ENCODE measurements at regions not wholly inside any gene's neighbourhood (a gene's known extent, or its start where the extent isn't known, plus 50 kb on each side); places are given as distances from the start of the nearest gene placed in this dataset.
"Not testable (repeated sequence)": the region's sequence is repeated elsewhere in the genome, so short reads cannot be mapped to it uniquely, and the experiment has no call there.

GRCh38 chr3:88812576-88812975 lies 294.8 kb upstream of the EPHA3 start:
- no peak for DNase-seq

GRCh38 chr3:88816445-88816844 lies 291.0 kb upstream of the EPHA3 start:
- no peak for DNase-seq

- no peak for DNase-seq
Measured at GRCh38 chr3:88824666-88825564, 282.5 kb upstream of the EPHA3 start.

- DNase-seq, result no peak
Measured at GRCh38 chr3:88828466-88828865, 279.0 kb upstream of the EPHA3 start.

GRCh38 chr3:88852606-88853005 lies 254.8 kb upstream of the EPHA3 start:
- no peak for DNase-seq

DNA sequence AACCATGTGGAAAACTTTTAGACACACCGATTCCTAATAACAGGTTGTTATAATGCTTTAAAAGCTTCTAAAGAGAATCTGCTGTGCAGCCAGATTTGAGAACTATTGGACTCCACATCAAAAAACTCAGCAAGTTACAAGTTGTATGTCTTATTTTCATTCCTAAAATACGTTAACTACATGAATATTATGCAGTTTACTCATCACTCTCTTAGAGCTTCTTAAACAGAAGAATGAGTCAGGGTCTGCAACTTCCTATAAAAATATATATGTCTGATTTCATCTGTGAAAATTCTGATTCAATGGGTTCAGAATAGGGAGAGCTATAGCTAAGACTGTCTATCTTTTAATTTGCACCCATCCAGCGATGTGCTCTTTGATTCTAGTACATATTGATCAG lies 244.2 kb upstream of the EPHA3 start:
- DNase-seq, result no peak

DNA sequence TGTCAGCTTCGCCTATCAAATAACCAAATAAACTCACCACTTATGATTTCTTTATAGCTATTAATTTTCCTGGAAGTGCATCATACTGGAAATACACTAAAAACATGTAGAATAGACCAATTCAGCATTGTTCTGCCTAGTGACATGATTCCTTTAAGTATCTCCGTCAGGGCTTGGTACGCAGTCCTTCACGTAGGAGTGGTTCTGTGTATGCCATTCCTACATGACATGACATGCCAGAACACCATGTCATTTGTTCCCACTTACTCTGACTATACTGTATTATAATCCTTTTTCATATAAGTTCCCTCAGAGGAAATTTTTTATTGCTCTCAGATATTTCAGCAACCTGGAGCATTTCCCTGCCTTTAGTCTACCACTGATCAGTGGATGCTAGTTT lies 230.7 kb upstream of the EPHA3 start:
- no peak for DNase-seq

GRCh38 chr3:88879905-88880304 lies 227.5 kb upstream of the EPHA3 start:
- no peak for DNase-seq

DNA sequence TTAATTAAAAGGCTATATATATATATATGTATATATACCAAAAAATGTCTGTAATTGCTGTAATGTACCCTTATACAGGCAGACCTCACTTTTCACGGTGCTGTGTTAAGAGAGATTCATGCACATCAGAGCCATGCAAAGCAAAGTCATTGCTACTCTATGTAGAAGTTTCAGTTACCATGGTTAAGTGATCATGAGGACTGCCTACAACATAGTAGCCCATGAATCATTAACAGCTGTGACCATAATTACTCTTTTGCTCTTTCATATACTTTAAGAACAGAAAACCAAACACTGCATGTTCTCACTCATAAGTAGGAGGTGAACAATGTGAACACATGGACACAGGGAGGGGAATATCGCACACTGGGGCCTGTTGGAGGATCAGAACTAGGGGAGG lies 225.3 kb upstream of the EPHA3 start:
- no peak for DNase-seq

DNA sequence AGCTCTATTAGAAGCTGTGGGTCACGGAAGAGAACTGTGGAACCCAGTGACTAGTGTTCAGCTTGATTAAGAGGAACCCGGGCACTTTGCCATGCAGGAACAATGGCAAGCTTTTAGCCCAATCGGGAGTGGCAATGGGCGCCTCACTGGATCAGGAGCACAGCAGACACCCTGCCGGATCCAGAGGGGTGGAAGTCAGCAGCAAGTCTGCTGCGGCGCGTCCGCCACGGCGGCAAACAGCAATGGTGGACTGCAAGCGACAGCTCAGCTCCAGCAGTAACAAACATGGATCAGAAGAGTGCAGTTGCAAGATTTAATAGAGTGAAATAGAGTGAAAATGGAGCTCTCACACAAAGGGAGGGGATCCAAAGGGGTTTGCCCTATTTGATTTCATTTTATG lies 220.8 kb upstream of the EPHA3 start:
- not testable (repeated sequence) for DNase-seq

GRCh38 chr3:88896026-88896425 lies 211.4 kb upstream of the EPHA3 start:
- DNase-seq, result no peak

GRCh38 chr3:88912294-88912877 lies 195.0 kb upstream of the EPHA3 start:
- no peak for DNase-seq

DNA sequence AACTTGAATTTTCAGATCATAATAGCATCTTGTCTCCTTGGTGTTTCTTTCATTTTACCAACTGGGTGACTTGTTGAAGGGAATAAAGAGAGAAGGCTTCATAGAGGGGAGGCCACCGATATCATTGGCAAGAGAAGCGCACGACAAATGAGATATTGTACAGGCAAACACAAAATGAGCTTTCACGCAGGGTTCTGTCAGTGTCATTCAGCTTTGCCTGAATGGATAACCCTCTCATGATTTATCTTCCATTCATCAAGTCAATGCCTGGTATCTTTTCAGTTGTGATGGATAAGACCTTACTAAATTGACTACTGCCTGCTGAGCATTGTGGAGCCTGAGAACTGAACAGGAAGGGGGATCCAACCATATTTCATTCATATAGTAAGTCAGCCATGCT lies 188.6 kb upstream of the EPHA3 start:
- DNase-seq, result no peak

DNA sequence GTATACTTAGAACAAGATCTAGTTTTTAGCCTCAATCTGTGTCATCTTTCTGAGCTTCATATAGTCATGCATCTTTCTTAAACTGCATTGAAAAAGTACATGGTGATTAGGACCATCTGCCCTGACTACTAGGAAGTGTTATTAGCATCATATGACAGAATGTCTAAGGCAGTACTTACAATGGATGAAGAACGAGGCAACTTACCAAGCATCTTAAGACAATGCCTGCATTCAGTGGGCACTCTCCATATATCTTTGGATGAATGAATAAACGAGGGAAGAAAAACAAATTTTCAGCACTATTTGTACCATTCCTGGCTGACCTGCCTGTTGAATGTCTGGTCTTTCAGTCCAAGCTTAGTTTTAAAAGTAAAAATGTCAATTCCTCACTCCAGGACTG lies 185.4 kb upstream of the EPHA3 start:
- DNase-seq, result no peak

DNA sequence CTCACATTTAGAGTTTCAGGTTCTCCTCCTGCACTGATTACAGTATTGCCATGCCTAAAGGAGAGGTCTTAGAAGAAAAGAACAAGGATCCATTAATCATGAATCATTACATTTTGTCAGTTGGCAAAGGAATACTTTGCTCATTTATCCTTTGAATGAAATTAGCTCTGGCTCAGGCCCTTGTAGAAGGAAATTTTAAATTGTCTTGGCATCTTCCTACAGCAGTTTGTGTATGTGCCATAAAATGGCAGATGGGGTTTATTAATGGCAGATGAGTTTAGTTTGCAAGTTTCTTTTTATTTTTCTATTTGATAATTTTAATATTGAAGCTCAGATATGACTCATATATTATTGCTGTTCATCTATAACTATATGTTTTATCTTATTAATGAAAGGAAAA lies 181.2 kb upstream of the EPHA3 start:
- DNase-seq, result no peak

DNA sequence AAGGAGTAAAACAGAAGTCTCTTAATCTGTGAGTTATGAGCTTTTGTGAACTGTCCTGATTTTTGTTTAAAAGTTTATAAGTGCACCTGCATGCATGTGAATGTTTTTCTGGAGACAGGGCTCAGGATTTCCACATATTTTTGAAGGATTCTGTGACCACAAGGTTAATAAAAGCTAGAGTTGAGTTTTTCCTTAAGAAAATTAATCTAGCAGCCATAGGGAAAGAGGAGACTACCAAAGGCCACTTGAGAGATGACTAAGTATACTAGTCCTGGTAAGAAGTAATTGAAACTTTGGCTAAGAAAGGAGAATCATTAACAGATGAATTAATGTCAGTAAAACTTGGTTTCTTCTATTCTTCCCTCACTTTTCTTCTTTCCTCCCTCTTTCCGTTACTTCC lies 176.8 kb upstream of the EPHA3 start:
- DNase-seq, result no peak

DNA sequence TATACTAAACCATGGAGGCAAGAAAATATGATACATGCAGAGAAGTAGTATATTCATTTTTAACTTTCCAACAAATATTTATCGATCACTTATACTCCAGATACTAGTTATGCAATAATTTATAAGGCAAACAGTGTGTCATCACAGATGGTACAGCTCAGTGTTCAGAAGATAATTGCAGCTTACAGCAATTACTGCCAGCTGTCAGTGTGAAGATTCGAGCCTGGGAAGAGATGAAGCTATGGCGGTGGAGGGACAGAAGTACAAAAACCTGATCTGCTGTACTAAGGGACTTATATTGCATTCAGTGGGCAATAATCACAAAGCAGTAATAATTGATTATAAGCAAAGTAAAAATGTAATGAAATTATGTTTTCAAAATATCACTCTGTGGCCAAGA lies 170.6 kb upstream of the EPHA3 start:
- no peak for DNase-seq

GRCh38 chr3:88940296-88940695 lies 167.1 kb upstream of the EPHA3 start:
- DNase-seq, result no peak

DNA sequence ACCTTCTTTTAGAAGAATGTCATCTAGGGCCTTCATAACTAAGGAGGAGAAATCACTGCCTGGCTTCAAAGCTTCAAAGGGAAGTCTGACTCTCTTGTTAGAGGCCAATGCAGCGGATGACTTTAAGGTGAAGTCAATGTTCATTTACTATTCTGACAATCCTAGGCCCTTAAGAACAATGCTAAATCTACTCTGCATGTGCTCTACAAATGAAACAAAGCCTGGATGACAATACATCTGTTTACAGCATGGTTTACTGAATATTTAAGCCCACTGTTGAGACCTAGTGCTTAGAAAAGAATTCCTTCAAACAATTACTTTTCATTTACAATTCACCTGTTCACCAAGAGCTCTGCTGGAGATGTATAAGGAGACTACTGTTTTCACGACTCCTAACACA lies 160.4 kb upstream of the EPHA3 start:
- DNase-seq, result no peak

- no peak for DNase-seq
Measured at GRCh38 chr3:88954853-88955252, 152.6 kb upstream of the EPHA3 start.

DNA sequence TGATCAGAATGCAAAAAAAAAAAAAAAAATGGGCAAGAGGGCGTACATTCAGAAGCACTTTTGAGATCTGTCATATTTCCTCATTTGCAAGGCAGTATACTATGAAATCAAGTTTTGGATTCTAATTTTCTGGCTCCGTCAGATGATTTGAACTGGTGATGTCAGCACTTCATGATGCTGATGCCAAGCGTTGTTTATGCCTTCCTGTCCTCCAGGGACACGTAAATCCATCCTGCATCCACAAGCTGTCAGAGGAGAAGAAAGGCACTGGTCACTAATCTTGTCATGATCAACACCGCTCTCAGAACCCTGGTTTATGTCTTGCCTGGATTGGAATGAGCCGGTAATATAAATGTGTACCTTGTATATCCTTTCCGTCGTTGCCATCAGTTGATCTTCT lies 152.1 kb upstream of the EPHA3 start:
- DNase-seq, result no peak

DNA sequence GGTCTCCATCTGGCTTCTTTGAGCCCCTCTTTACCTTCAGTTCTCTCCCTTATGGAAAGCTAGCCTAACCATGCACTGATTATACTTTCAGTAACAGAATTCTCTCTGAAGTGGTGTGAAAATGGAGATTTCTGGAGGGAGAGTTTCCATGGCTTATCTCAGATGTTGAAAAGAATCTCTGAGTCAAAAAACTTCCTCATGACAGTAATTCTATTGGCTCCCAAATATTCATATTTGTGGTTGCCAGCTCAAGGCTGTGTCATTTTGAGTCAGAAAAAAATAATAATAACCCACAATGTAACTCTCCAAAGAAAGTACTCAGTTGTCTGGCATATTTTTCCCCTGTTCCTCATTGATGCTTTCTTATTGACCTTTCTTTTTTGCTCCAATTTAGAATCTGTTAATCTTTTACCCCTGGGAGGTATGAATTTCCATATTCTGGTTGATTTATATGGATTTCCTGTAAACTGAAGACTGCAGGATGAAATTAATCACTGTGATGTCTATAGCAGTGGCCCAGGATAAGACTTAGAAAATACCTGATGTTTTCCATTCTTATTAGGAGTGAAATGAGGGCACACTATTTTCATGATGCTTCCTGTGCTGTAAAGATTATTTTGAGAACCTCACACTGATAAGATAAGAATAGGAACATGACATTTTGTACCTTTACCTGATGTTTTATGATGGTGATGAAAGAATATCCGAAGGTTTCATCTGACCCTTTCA lies 149.5 kb upstream of the EPHA3 start:
- no peak for DNase-seq

GRCh38 chr3:88960019-88960418 lies 147.4 kb upstream of the EPHA3 start:
- DNase-seq, result no peak

DNA sequence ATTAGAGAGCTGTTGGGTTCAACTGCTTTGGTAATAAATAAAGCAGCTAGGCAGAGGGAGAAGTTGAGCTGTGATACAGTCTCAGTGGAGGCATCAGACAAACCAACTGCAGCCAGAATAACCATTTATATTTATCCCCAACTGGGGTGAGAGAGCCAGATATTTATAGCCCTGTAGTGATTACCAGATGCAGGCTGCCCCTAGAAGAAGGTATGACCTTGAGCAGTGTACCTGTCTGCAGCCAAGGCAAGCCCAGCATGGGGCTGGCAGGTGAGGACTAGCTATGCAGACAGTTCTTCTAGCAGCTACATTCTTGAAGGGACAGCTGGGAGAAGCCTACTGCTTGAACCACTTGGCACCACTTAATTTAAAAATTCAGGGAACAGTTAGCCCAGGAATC lies 144.4 kb upstream of the EPHA3 start:
- no peak for DNase-seq
